ENCODE measurements at regions not wholly inside any gene's neighbourhood (a gene's known extent, or its start where the extent isn't known, plus 50 kb on each side); places are given as distances from the start of the nearest gene placed in this dataset.

DNA sequence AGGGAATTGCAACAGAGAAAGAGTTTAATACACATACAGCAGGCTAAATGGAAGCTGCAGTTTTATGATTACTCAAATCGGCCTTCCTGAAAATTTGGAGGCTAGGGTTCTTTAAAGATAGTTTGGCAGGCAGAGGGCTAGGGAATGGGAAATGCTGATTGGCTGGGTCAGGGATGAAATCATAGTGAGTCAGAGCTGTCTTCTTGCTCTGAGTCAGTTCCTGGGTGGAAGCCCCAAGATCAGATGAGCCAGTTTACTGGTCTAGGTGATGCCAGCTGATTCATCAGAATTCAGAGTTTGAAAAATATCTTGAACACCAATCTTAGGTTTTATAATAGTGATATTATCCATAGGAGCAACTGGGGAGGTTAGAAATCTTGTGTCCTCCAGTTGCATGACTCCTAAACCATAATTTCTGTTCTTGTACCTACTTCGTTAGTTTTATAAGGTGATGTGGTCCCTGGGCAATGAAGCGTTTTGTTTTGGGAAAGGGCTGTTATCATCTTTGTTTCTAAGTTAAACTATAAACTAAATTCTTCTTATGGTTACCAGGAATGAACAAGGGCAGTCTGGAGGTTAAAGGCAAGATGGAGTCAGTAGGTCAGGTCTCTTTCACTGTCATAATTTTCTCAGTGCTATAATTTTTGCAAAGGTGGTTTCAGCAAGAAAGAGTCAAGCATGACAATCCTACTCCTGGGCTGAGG is 257.8 kb upstream of the CCDC196 start:
- TF ChIP-seq CTCF (conservative IDR thresholded peaks at IDR 0.05; ENCODE audit: low read depth, low read length) (no peak), EZH2 (IDR thresholded peaks at IDR 0.05; ENCODE audit: borderline replicate concordance, low read depth, low read length, poor library complexity, severe bottlenecking) (no peak)
